MM.1S (cell line): ENCODE measurements at regions not wholly inside any gene's neighbourhood (a gene's known extent, or its start where the extent isn't known, plus 50 kb on each side); places are given as distances from the start of the nearest gene placed in this dataset.
A peak's percentile ranks its signal among the peaks of the same experiment; 100 is the strongest.

Experiments
- DNase-seq: peaks from one replicate; pipeline ENCODE4 v3.0.0-alpha.2; 2015
- H2AFZ ChIP-seq: fragments of 300-600 bp; sonication (generic); 2 replicates; pipeline ENCODE4 v1.6.0; 2016; ENCODE audit warnings: antibody characterized with exemption, low read length
- H3F3A ChIP-seq: fragments of 300-600 bp; sonication (generic); 2 replicates; pipeline ENCODE4 v1.6.1; 2016; ENCODE audit warnings: mild to moderate bottlenecking, antibody characterized with exemption, low read length, moderate library complexity, mixed read lengths; ENCODE audit not compliant: insufficient read depth
- H3K27ac ChIP-seq: fragments of 300-600 bp; sonication (generic); 2 replicates; pipeline ENCODE4 v1.5.1; 2016; ENCODE audit warnings: mild to moderate bottlenecking, low read length
- H3K27me3 ChIP-seq: fragments of 300-600 bp; sonication (generic); replicated peaks from 2 replicates; pipeline ENCODE4 v1.6.0; 2016; ENCODE audit warnings: low read length; ENCODE audit not compliant: insufficient read depth
- H3K36me3 ChIP-seq: fragments of 300-600 bp; sonication (generic); replicated peaks from 2 replicates; pipeline ENCODE4 v1.6.1; 2016; ENCODE audit warnings: mild to moderate bottlenecking, low read length, mixed read lengths; ENCODE audit not compliant: insufficient read depth
- H3K4me1 ChIP-seq: fragments of 300-600 bp; sonication (generic); 2 replicates; pipeline ENCODE4 v1.6.1; 2016; ENCODE audit warnings: low read length, mixed read lengths
- H3K4me2 ChIP-seq: fragments of 300-600 bp; sonication (generic); 2 replicates; pipeline ENCODE4 v1.6.0; 2016; ENCODE audit warnings: low read depth, low read length
- H3K4me3 ChIP-seq: fragments of 300-600 bp; sonication (generic); 2 replicates; pipeline ENCODE4 v1.5.1; 2016; ENCODE audit warnings: low read length, mixed read lengths
- H3K79me2 ChIP-seq: fragments of 300-600 bp; sonication (generic); 2 replicates; pipeline ENCODE4 v1.6.1; 2016; ENCODE audit warnings: mixed run types, low read length, mixed read lengths
- H3K9ac ChIP-seq: fragments of 300-600 bp; sonication (generic); 2 replicates; pipeline ENCODE4 v1.6.1; 2016; ENCODE audit warnings: low read length, mixed read lengths
- H3K9me2 ChIP-seq: fragments of 300-600 bp; sonication (generic); replicated peaks from 2 replicates; pipeline ENCODE4 v1.6.1; 2016; ENCODE audit warnings: mild to moderate bottlenecking, low read length, mixed read lengths; ENCODE audit not compliant: insufficient read depth
- H3K9me3 ChIP-seq: fragments of 300-600 bp; sonication (generic); replicated peaks from 2 replicates; pipeline ENCODE4 v1.6.1; 2016; ENCODE audit warnings: mild to moderate bottlenecking, low read length, mixed read lengths; ENCODE audit not compliant: insufficient read depth
- H4K20me1 ChIP-seq: fragments of 300-600 bp; sonication (generic); 2 replicates; pipeline ENCODE4 v1.6.1; 2016; ENCODE audit warnings: mild to moderate bottlenecking, low read length, moderate library complexity, mixed read lengths; ENCODE audit not compliant: insufficient read depth
- CTCF ChIP-seq: fragments of 300-600 bp; sonication (generic); IDR thresholded peaks from 2 replicates; pipeline ENCODE4 v1.5.1; 2016; ENCODE audit warnings: antibody characterized with exemption, low read length, mixed read lengths
- EZH2 ChIP-seq: fragments of 300-600 bp; sonication (generic); optimal IDR thresholded peaks from 2 replicates; pipeline ENCODE3; 2017; ENCODE audit warnings: low read depth, mild to moderate bottlenecking, antibody characterized with exemption, low read length, mixed read lengths
- EZH2phosphoT487 ChIP-seq: fragments of 300-600 bp; sonication (generic); IDR thresholded peaks from 2 replicates; pipeline ENCODE4 v1.6.1; 2018; ENCODE audit warnings: antibody characterized with exemption, low read length

GRCh38 chrX:138534410-138534809, 177.1 kb downstream of the FGF13 start:
- Histone ChIP-seq H2AFZ (no peak overlapping the region), H3K27me3 (no peaks in the 10 kb centered on the region), H3K36me3 (no peaks in the 10 kb centered on the region), H3K9me3 (no peaks in the 10 kb centered on the region), H4K20me1 (no peaks in the 10 kb centered on the region), H3K9me2 (no peaks in the 10 kb centered on the region), H3K4me1 (no peaks in the 10 kb centered on the region), H3K9ac (no peak overlapping the region), H3F3A (no peaks in the 10 kb centered on the region), H3K4me3 (no peak overlapping the region), H3K4me2 (no peak overlapping the region), H3K27ac (no peak overlapping the region), H3K79me2 (no peaks in the 10 kb centered on the region)
- TF ChIP-seq EZH2phosphoT487, result no peak
- no peak for TF ChIP-seq EZH2
- no peak for TF ChIP-seq CTCF
- DNase-seq, result no peak

GRCh38 chrX:138519296-138519695, 192.2 kb downstream of the FGF13 start:
- H3K27ac ChIP-seq, result no peak overlapping the region
- no peaks in the 10 kb centered on the region for H3K4me1 ChIP-seq
- H2AFZ ChIP-seq, result no peak overlapping the region
- no peaks in the 10 kb centered on the region; the same call in 1 of the 2 replicates for H3K9me3 ChIP-seq
- no peak for DNase-seq
- H3F3A ChIP-seq, result no peaks in the 10 kb centered on the region
- H3K27me3 ChIP-seq, result no peaks in the 10 kb centered on the region
- H3K4me2 ChIP-seq, result no peak overlapping the region
- H3K36me3 ChIP-seq, result no peaks in the 10 kb centered on the region
- no peak overlapping the region for H3K4me3 ChIP-seq
- no peaks in the 10 kb centered on the region for H3K79me2 ChIP-seq
- TF ChIP-seq EZH2phosphoT487 (no peak), CTCF (no peak), EZH2 (no peak)
- no peaks in the 10 kb centered on the region for H3K9me2 ChIP-seq
- H3K9ac ChIP-seq, result no peak overlapping the region
- H4K20me1 ChIP-seq, result no peaks in the 10 kb centered on the region

- Histone ChIP-seq H3K9me3 (no peaks in the 10 kb centered on the region), H3K36me3 (no peaks in the 10 kb centered on the region), H3K79me2 (no peaks in the 10 kb centered on the region), H3K4me1 (no peaks in the 10 kb centered on the region), H3K4me2 (peak overlapping the region; percentile 37), H3K9ac (no peak overlapping the region), H3K27me3 (no peaks in the 10 kb centered on the region), H3K9me2 (no peaks in the 10 kb centered on the region), H3K27ac (no peak overlapping the region), H3K4me3 (peak overlapping the region; percentile 20; the same call in 1 of the 2 replicates), H2AFZ (peak overlapping the region; percentile 26), H4K20me1 (no peaks in the 10 kb centered on the region), H3F3A (no peaks in the 10 kb centered on the region)
- TF ChIP-seq EZH2phosphoT487, result no peak
- no peak for TF ChIP-seq CTCF
- no peak for TF ChIP-seq EZH2
- DNase-seq, result no peak
These were observed 207.2 kb downstream of the FGF13 start for GRCh38 chrX:138504273-138504672.
